Heart right ventricle (tissue), 16 donors: ENCODE measurements at regions not wholly inside any gene's neighbourhood (a gene's known extent, or its start where the extent isn't known, plus 50 kb on each side); places are given as distances from the start of the nearest gene placed in this dataset.

Source experiments
- ATAC-seq, 8 donors: fragments of 200-7000 bp; cut with Tn5 transposase; one replicate each; pipeline ENCODE4 v1.9.1; 2020; ENCODE audit warnings: mild to moderate bottlenecking in 8 of 8, moderate library complexity in 8 of 8, moderate number of reproducible peaks in 1 of 8
- DNase-seq, 2 donors: peaks; one replicate each; pipeline ENCODE4 v3.0.0-alpha.2; 2020
- H3K27ac ChIP-seq, 10 donors: fragments of 200-600 bp; sonication (generic) in 2 of 10; one replicate each; pipeline versions ENCODE4 v1.5.0 to v1.8.0; 2020 to 2022; ENCODE audit warnings: mild to moderate bottlenecking in 3 of 10
- H3K27me3 ChIP-seq, 7 donors: fragments of 200-600 bp; one replicate each; pipeline ENCODE4 v1.8.0; 2021 to 2022; ENCODE audit warnings: mild to moderate bottlenecking in 2 of 7
- H3K36me3 ChIP-seq, 9 donors: fragments of 200-600 bp; sonication (generic) in 1 of 9; one replicate each; pipeline versions ENCODE4 v1.5.0 to v1.8.0; 2020 to 2022; ENCODE audit warnings: mild to moderate bottlenecking in 2 of 9
- H3K4me1 ChIP-seq, 9 donors: fragments of 200-600 bp; sonication (generic) in 1 of 9; one replicate each; pipeline versions ENCODE4 v1.5.0 to v1.8.0; 2020 to 2022; ENCODE audit warnings: mild to moderate bottlenecking in 4 of 9
- H3K4me3 ChIP-seq, 10 donors: fragments of 200-600 bp; sonication (generic) in 2 of 10; one replicate each; pipeline versions ENCODE4 v1.5.0 to v1.8.0; 2020 to 2022; ENCODE audit warnings: mild to moderate bottlenecking in 7 of 10, moderate library complexity in 2 of 10
- H3K9me3 ChIP-seq, 11 donors: fragments of 200-600 bp in 10 of 11; sonication (generic) in 2 of 11; one replicate each; pipeline versions ENCODE4 v1.5.0 to v1.8.0; 2013 to 2022; ENCODE audit warnings: mild to moderate bottlenecking in 2 of 11, control low read depth in 1 of 11, moderate library complexity in 1 of 11
- CTCF ChIP-seq, 9 donors: fragments of 200-600 bp; sonication (generic) in 2 of 9; IDR thresholded peaks; one replicate each; pipeline versions ENCODE4 v1.5.0 to v1.8.0; 2021 to 2022; ENCODE audit warnings: antibody characterized with exemption in 9 of 9, mild to moderate bottlenecking in 5 of 9, moderate library complexity in 1 of 9
- WGBS, 2 donors: extraction: QIAGEN DNeasy Blood & Tissue Kit; methylation state at CpG; one replicate each; pipeline ENCODE4 v1.1.7; 2013; ENCODE audit warnings: inconsistent platforms in 1 of 2; 5-methylcytosine and 5-hydroxymethylcytosine counted together
- intact Hi-C, 10 donors: fragments of 100-400 bp; cut with DNase I; formaldehyde crosslinking; loops; one replicate each; pipeline versions ENCODE4 v1.11.1 to v1.14.2; 2022
- donor health status: Arrhythmogenic right ventricular cardiomyopathy.
- donor health status: ischemic (EF 13 %, LVEDD 7.1; RV severe dilation, severe dysfunction).
- donor health status: healthy with polysubstance abuse.
- donor health status: DM: no; HTN: yes; CAD: no.
- donor health status: DM: no; HTN: no; CAD: no.
- donor health status: ischemic (EF 25% LVEDD 6.9; RV normal size, moderate dysfunction).
- donor health status: ischemic (EF 25% LVEDD 5.7; RV mildly dilated, moderate dysfunction).
- donor health status: healthy.
- donor health status: DM: yes; HTN: yes; CAD: no.
- donor health status: Ischemic cardiomyopathy.
- donor health status: ischemic (EF 35%, LVEDD 5.7; RV mildly dilated, moderate dysfunction).
- donor health status: nonischemic (EF 11% LVEDD 7.7; RV severe dilation, severe dysfunction).
- donor health status: DM: yes; HTN: yes; CAD: no.
- donor health status: PGD.
- donor health status: ischemic (EF 29% LVEDD 5.4; RV normal size, mild dysfunction).
- donor health status: nonischemic (EF 23%, LVEDD 6.1; RV moderate dilation, normal function).

DNA sequence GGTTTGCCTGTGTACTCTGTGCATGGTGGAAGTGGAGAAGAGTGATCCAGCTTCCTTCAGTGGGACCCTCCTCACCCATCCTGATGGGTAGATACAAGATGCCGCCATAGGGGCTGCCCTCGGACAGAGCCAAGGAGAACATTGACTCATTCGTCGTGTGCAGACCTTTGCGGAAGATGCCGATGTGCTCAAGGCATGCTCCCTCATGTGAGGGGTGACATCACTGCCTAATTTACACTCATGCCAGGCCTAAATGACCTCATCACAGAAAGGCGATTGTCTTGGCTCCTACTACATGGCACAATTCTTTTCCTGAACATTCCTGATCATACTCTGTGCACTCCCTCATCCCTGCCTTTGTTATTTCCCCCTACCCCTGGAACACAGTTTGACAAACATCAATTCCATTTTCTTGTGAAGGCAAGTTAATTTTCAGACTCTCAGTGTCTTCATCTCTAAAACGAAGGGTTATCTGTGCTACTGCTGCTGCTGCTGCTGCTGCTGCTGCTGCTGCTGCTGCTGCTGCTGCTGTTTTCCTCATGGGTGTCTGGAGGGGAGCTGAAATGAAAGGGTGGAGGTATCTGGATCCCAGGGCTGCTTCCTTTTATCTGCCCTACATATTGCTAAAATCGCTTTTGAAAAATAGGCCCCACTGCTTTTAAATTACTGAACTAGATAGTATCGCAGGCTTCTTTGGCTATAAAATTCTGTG is 146.5 kb upstream of the ARGLU1 start:
- no peak for TF ChIP-seq CTCF (IDR thresholded peaks at IDR 0.05)
- H3K4me1 ChIP-seq: peaks cover 0 to 49% (median 10%) of the 10 kb centered on the region in 9 donors
- H3K36me3 ChIP-seq: no peaks in the 10 kb centered on the region
- ATAC-seq (peak in 1 of 8 donors; percentile 29), DNase-seq (no peak)
- no peak overlapping the region for H3K4me3 ChIP-seq
- no peaks in the 10 kb centered on the region for H3K27me3 ChIP-seq
- WGBS, 2 donors: 80 to 88% methylated on average over 10 of the region's 10 CpGs
- intact Hi-C loops: loop anchor here in 2 of 10 donors (5.0 to 10.0 kb wide), 3 partner anchors 43 to 490 kb away; no protein-coding TSS in a partner anchor
- H3K27ac ChIP-seq: peak overlapping the region; percentile 1 to 85 (median 42)
- peaks cover 0 to 30% (median 12%) of the 10 kb centered on the region in 11 donors for H3K9me3 ChIP-seq

GRCh38 chr13:106712381-106712780 is 144.4 kb upstream of the ARGLU1 start:
- H3K27ac ChIP-seq: peak overlapping the region in 3 of 10 donors; percentile 62 to 85 (median 65)
- H3K4me1 ChIP-seq: peaks cover 0 to 59% (median 13%) of the 10 kb centered on the region in 9 donors
- WGBS, 2 donors: 77 to 83% methylated on average over 10 of the region's 10 CpGs

DNA sequence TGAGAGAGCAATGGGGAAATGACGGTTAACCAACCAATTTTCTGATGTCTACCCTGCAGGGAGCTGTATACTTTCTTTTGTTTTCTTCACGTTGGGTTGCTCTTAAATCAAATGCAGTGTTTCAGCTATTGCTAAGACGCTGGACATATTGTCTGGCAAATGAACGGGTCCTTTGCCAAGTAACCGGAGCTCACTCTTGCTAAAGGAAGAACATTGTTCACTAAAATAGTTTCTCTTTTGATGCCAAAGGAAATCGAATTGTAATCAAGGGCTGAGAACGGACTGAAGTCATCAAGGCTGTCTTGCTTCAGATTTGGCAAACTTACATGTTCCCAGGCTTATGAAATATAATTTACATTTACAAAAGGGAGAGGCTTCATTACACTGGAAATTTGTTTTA is 142.3 kb upstream of the ARGLU1 start:
- no peaks in the 10 kb centered on the region for H3K9me3 ChIP-seq
- no peaks in the 10 kb centered on the region for H3K36me3 ChIP-seq
- peak; percentile 34 to 87 (median 80) for ATAC-seq
- H3K27me3 ChIP-seq: no peaks in the 10 kb centered on the region
- peak overlapping the region in 8 of 10 donors; percentile 19 to 50 (median 40) for H3K4me3 ChIP-seq
- H3K27ac ChIP-seq: peak overlapping the region; percentile 65 to 90 (median 82)
- H3K4me1 ChIP-seq: peaks cover 0 to 66% (median 17%) of the 10 kb centered on the region in 9 donors
- 42 to 52% methylated on average over 7 of the region's 7 CpGs for WGBS, 2 donors
- peak in 1 of 2 donors; percentile 63 for DNase-seq
- no peak for TF ChIP-seq CTCF (IDR thresholded peaks at IDR 0.05)
- intact Hi-C loops: loop anchor here in 2 of 10 donors (5.0 to 10.0 kb wide), 3 partner anchors 47 to 495 kb away; no protein-coding TSS in a partner anchor

More at GRCh38 chr13:106712381-106712780, 144.4 kb upstream of the ARGLU1 start:
- intact Hi-C loops: loop anchor here in 2 of 10 donors (5.0 to 10.0 kb wide), 3 partner anchors 45 to 492 kb away; no protein-coding TSS in a partner anchor
- Histone ChIP-seq H3K9me3 (peaks cover 0 to 10% (median 0%) of the 10 kb centered on the region in 11 donors), H3K36me3 (no peaks in the 10 kb centered on the region), H3K27me3 (no peaks in the 10 kb centered on the region), H3K4me3 (no peak overlapping the region)
- no peak for DNase-seq
- TF ChIP-seq CTCF (IDR thresholded peaks at IDR 0.05): no peak
- ATAC-seq: no peak

DNA sequence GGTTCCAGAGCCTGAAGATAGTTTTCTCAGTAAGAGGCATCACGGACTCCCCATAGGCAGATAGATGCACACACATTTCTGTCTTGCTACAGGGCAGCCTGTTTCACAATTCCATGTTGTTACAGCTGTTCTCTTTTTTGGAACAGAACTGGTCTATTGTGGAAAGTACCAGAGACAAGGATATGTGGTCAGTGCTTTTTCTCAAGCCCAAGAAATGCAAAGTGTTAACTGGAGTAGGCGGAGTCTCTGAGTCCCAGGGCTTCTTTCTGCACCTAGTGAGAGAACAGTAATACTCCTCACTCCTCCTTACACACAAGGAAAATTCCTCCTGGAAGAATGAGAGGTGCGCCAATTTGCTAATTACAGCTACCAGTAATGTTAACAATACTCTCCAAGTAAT is 141.6 kb upstream of the ARGLU1 start:
- Histone ChIP-seq H3K27ac (peak overlapping the region; percentile 65 to 90 (median 82)), H3K4me3 (peak overlapping the region in 8 of 10 donors; percentile 19 to 50 (median 40)), H3K36me3 (no peaks in the 10 kb centered on the region), H3K4me1 (peaks cover 0 to 67% (median 17%) of the 10 kb centered on the region in 9 donors), H3K27me3 (no peaks in the 10 kb centered on the region), H3K9me3 (no peaks in the 10 kb centered on the region)
- no peak for TF ChIP-seq CTCF (IDR thresholded peaks at IDR 0.05)
- intact Hi-C loops: loop anchor here in 3 of 10 donors (5.0 to 10.0 kb wide), 3 partner anchors 85 to 208 kb away; partner anchors contain the start of gene EFNB2 (in 1 of the 3)
- DNase-seq: peak in 1 of 2 donors; percentile 54
- WGBS, 2 donors: 44 to 55% methylated on average over 3 of the region's 3 CpGs
- peak; percentile 70 to 92 (median 88) for ATAC-seq
